ACC112 (cell line): ENCODE measurements at regions not wholly inside any gene's neighbourhood (a gene's known extent, or its start where the extent isn't known, plus 50 kb on each side); places are given as distances from the start of the nearest gene placed in this dataset.

Experiments
- H2AFZ ChIP-seq: fragments of 200-600 bp; sonication (generic); one replicate; pipeline ENCODE4 v1.6.0; 2017; ENCODE audit warnings: antibody characterized with exemption, low read length; ENCODE audit not compliant: unreplicated experiment
- H3K27ac ChIP-seq: fragments of 200-600 bp; sonication (generic); 2 replicates; pipeline ENCODE4 v1.5.1; 2014; ENCODE audit warnings: low read depth, mild to moderate bottlenecking, antibody characterized with exemption, low read length, moderate library complexity
- H3K27me3 ChIP-seq: fragments of 200-600 bp; sonication (generic); 2 replicates; pipeline ENCODE4 v1.6.1; 2014; ENCODE audit warnings: mild to moderate bottlenecking, antibody characterized with exemption, low read length, moderate library complexity, mixed read lengths; ENCODE audit not compliant: insufficient read depth
- H3K36me3 ChIP-seq: fragments of 200-600 bp; sonication (generic); 2 replicates; pipeline ENCODE4 v1.6.1; 2016; ENCODE audit warnings: mild to moderate bottlenecking, antibody characterized with exemption, low read length, moderate library complexity, mixed read lengths; ENCODE audit not compliant: insufficient read depth
- H3K4me1 ChIP-seq: fragments of 200-600 bp; sonication (generic); one replicate; pipeline ENCODE4 v1.6.1; 2016; ENCODE audit warnings: low read length, mixed read lengths; ENCODE audit not compliant: insufficient read depth, unreplicated experiment, control insufficient read depth
- H3K4me3 ChIP-seq: fragments of 200-600 bp; sonication (generic); 2 replicates; pipeline ENCODE4 v1.5.1; 2014; ENCODE audit warnings: mild to moderate bottlenecking, low read depth, low read length
- H3K79me2 ChIP-seq: fragments of 200-600 bp; sonication (generic); one replicate; pipeline ENCODE4 v1.6.0; 2016; ENCODE audit warnings: low read length; ENCODE audit not compliant: control insufficient read depth, unreplicated experiment, insufficient read depth

GRCh38 chr2:13158466-13158865 lies 441.7 kb downstream of the TRIB2 start:
- no peaks in the 10 kb centered on the region for H3K79me2 ChIP-seq
- peaks cover 37% of the 10 kb centered on the region; the same call in 1 of the 2 replicates for H3K27me3 ChIP-seq
- no peaks in the 10 kb centered on the region for H3K36me3 ChIP-seq
- no peak overlapping the region for H2AFZ ChIP-seq
- H3K27ac ChIP-seq = no peak overlapping the region
- no peaks in the 10 kb centered on the region for H3K4me1 ChIP-seq
- no peak overlapping the region for H3K4me3 ChIP-seq

DNA sequence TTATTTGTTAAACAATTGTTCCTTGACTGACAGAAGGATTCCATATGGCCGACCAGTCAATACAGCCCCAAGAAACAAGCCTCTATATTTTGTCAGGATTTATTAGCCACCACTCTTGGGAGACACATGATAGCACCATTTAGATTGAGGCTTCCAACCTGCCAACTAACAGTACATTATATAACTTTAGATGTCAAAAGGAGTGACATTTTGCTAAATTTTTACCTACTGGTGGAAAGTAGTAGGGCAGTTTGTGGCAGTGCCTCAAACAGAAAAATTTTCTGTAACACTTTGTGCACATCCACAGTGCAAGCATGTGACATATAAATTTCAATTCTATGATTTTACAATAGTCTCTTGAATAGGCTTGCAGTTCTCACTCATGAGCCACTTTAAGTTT lies 464.0 kb downstream of the TRIB2 start:
- H3K4me3 ChIP-seq = no peak overlapping the region
- no peak overlapping the region for H2AFZ ChIP-seq
- H3K27me3 ChIP-seq = peaks cover 6% of the 10 kb centered on the region; the same call in 1 of the 2 replicates
- H3K27ac ChIP-seq = no peak overlapping the region
- no peaks in the 10 kb centered on the region for H3K36me3 ChIP-seq
- H3K4me1 ChIP-seq = no peaks in the 10 kb centered on the region
- H3K79me2 ChIP-seq = no peaks in the 10 kb centered on the region

DNA sequence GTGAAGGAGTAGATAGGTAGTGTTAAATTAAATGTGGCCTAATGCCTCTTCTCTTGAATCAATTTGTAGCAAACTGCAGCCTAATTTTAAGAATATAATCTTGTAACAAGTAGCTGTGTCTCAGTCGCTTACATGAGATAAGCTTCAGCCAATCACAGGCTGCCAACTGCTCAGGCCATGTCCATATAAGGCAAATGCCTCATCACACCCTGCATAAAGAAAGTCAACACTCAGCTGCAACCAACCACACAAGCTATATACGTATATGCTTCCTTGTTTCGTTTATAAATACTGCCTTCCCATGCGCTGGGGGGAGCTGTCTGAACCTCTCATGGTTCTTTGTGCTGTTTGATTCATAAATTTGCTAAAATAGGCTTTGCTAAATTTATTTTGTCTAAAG lies 476.3 kb downstream of the TRIB2 start:
- Histone ChIP-seq H3K36me3 (no peaks in the 10 kb centered on the region), H3K4me1 (no peaks in the 10 kb centered on the region), H3K27ac (no peak overlapping the region), H3K79me2 (no peaks in the 10 kb centered on the region), H2AFZ (no peak overlapping the region), H3K4me3 (no peak overlapping the region), H3K27me3 (peaks cover 14% of the 10 kb centered on the region)

GRCh38 chr2:13193900-13194299 lies 477.2 kb downstream of the TRIB2 start:
- Histone ChIP-seq H3K79me2 (no peaks in the 10 kb centered on the region), H3K27ac (no peak overlapping the region), H3K4me3 (no peak overlapping the region), H3K36me3 (no peaks in the 10 kb centered on the region), H3K27me3 (peaks cover 7% of the 10 kb centered on the region), H2AFZ (no peak overlapping the region), H3K4me1 (no peaks in the 10 kb centered on the region)

DNA sequence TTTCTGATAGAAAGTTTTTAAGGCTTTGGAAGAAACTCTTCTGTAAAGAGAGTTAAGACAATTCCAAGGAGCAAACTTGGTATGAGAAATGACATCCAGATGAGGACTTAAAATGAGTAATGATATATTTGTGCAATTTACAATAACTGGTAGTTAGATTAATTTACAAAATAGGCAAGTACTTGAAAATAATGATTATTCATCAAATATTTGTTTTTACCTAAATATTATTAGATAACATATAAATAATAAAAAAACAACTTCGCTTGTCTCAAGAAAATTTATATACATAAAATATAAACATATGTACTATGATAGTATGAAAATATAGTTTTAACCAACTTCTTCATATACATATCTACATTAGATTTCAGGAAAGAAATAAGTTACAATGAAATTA lies 478.5 kb downstream of the TRIB2 start:
- H3K79me2 ChIP-seq = no peaks in the 10 kb centered on the region
- H3K27ac ChIP-seq = no peak overlapping the region
- no peaks in the 10 kb centered on the region; the same call in 1 of the 2 replicates for H3K27me3 ChIP-seq
- no peaks in the 10 kb centered on the region for H3K4me1 ChIP-seq
- no peak overlapping the region for H2AFZ ChIP-seq
- H3K4me3 ChIP-seq = no peak overlapping the region
- no peaks in the 10 kb centered on the region for H3K36me3 ChIP-seq

- Histone ChIP-seq H3K27me3 (no peaks in the 10 kb centered on the region), H2AFZ (no peak overlapping the region), H3K36me3 (no peaks in the 10 kb centered on the region), H3K4me3 (no peak overlapping the region), H3K79me2 (no peaks in the 10 kb centered on the region), H3K4me1 (no peaks in the 10 kb centered on the region), H3K27ac (no peak overlapping the region)
Measured at GRCh38 chr2:13197248-13197647, 480.5 kb downstream of the TRIB2 start.

DNA sequence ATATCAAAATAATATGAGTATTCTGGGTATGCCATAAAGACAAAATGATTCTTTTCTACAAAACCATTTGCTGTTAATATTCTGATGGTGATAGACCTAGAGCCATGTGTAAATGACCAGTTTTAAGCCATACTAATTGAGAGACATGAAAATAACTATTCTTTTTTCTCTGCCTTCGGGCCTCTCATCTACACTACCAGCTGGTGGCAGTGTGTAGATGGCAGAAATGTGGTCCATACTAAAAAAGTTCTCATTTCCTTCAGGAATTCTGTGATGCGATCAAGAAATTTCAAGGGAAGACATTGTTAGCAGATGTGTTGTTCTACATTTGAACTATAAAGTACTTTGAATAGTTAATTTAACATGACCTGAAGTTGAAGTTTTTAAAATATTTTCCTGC lies 485.2 kb downstream of the TRIB2 start:
- Histone ChIP-seq H2AFZ (no peak overlapping the region), H3K4me1 (no peaks in the 10 kb centered on the region), H3K27me3 (no peaks in the 10 kb centered on the region), H3K79me2 (no peaks in the 10 kb centered on the region), H3K27ac (no peak overlapping the region), H3K4me3 (no peak overlapping the region), H3K36me3 (no peaks in the 10 kb centered on the region)

DNA sequence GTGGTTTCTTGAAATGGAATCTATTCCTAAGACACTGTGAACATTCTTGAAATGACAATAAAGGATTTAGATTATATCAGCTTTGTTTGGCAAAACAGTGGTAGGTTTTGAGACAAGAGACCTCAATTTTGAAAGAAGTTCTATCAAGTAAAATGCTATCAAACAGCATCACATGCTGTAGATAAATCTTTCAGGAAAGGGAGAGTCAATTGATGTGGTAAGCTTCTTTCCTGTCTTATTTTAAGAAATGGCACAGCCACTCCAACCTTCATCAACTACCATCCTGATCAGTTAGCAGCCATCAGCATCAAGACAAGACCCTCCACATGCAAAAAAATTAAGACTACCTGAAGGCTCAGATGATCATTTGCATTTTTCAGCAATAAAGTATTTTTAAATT lies 495.4 kb downstream of the TRIB2 start:
- Histone ChIP-seq H3K27ac (no peak overlapping the region), H3K79me2 (no peaks in the 10 kb centered on the region), H2AFZ (no peak overlapping the region), H3K27me3 (no peaks in the 10 kb centered on the region), H3K4me1 (no peaks in the 10 kb centered on the region), H3K36me3 (no peaks in the 10 kb centered on the region), H3K4me3 (no peak overlapping the region)

DNA sequence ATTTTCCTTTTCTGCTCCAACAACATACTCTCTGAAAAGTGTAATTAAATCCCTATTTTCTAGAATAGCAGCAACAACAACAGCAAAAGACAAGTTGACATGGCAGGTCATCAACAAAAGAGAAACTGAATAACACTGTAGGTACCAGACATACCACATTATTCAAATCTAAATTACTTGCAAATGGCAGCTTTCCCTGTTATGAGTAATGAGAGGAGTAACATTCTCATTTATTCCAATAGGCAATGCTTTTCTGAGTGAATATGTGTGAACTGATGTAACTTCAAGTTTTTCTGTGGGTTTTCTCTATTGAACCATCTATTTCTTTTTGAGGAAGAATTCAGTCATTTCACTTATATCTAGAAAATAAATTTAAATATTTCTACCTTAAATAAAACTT lies 501.5 kb downstream of the TRIB2 start:
- Histone ChIP-seq H3K4me3 (no peak overlapping the region), H3K36me3 (no peaks in the 10 kb centered on the region), H3K79me2 (no peaks in the 10 kb centered on the region), H3K4me1 (no peaks in the 10 kb centered on the region), H2AFZ (no peak overlapping the region), H3K27ac (no peak overlapping the region), H3K27me3 (no peaks in the 10 kb centered on the region)

DNA sequence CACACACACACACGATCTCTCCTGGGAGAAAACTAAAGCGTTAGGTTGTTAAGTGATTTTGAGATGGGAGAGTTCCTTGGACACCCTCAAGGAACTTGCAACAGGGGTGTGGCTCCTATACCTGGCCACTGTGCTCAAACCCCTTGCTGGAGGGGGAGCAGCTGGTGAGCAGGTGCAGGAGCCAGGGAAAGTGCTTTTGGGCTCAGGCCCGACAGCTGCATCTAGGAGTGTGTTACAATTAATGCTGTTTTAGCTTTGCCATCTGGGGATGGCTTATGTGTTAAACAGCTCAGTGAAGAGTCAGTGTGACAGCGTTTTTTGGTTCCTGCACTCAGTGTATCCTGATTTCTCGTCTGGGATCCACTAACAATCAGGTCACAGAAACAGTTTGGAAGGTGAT lies 510.8 kb downstream of the TRIB2 start:
- Histone ChIP-seq H3K4me1 (no peaks in the 10 kb centered on the region), H3K27me3 (0 out of 2 replicates have a peak, but pooled peaks cover 5% of the 10 kb centered on the region), H3K36me3 (no peaks in the 10 kb centered on the region), H3K4me3 (no peak overlapping the region), H3K79me2 (no peaks in the 10 kb centered on the region), H2AFZ (no peak overlapping the region), H3K27ac (no peak overlapping the region)

- H3K79me2 ChIP-seq = no peaks in the 10 kb centered on the region
- H3K27me3 ChIP-seq = 0 out of 2 replicates have a peak, but pooled peaks cover 5% of the 10 kb centered on the region
- no peak overlapping the region for H3K4me3 ChIP-seq
- H3K27ac ChIP-seq = no peak overlapping the region
- H2AFZ ChIP-seq = no peak overlapping the region
- no peaks in the 10 kb centered on the region for H3K36me3 ChIP-seq
- H3K4me1 ChIP-seq = no peaks in the 10 kb centered on the region
Measured at GRCh38 chr2:13230221-13230620, 513.5 kb downstream of the TRIB2 start.
